HCT116 (cell line): ENCODE measurements at regions not wholly inside any gene's neighbourhood (a gene's known extent, or its start where the extent isn't known, plus 50 kb on each side); places are given as distances from the start of the nearest gene placed in this dataset.

ENCODE experiments used
- EZH2 ChIP-seq: fragments of 200-600 bp; sonication (generic); IDR thresholded peaks from 2 replicates; pipeline ENCODE4 v1.6.1; 2017; ENCODE audit warnings: antibody characterized with exemption, mixed run types
- EZH2phosphoT487 ChIP-seq: fragments of 200-600 bp; IDR thresholded peaks from 2 replicates; pipeline ENCODE4 v1.6.1; 2018; ENCODE audit warnings: antibody characterized with exemption, borderline replicate concordance
- POLR2A ChIP-seq: IDR thresholded peaks from 2 replicates; pipeline ENCODE4 v1.7.0; 2011; ENCODE audit warnings: borderline replicate concordance; ENCODE audit not compliant: insufficient read depth, insufficient read length; ENCODE audit errors: extremely low read depth
- POLR2AphosphoS5 ChIP-seq: IDR thresholded peaks from 2 replicates; pipeline ENCODE4 v1.6.1; 2011; ENCODE audit warnings: mild to moderate bottlenecking, low read depth, low read length, moderate library complexity
- RAD21 ChIP-seq: IDR thresholded peaks from 2 replicates; pipeline ENCODE4 v1.6.1; 2012; ENCODE audit warnings: low read depth, mild to moderate bottlenecking
- SIN3A ChIP-seq: IDR thresholded peaks from 2 replicates; pipeline ENCODE4 v1.6.1; 2012; ENCODE audit warnings: low read depth
- TCF7L2 ChIP-seq: IDR thresholded peaks from 2 replicates; pipeline ENCODE4 v1.7.0; 2011; ENCODE audit warnings: borderline replicate concordance, inconsistent platforms; ENCODE audit not compliant: insufficient read depth, insufficient read length; ENCODE audit errors: extremely low read depth
- YY1 ChIP-seq: IDR thresholded peaks from 2 replicates; pipeline ENCODE4 v1.6.1; 2011; ENCODE audit warnings: low read length, low read depth, moderate library complexity, mild to moderate bottlenecking; ENCODE audit not compliant: insufficient replicate concordance; ENCODE audit errors: extremely low read depth
- TF ChIP-seq, protein P1 (sequence below), 3 experiments: fragments of 200-600 bp in 1 of 3; sonication (generic) in 1 of 3; IDR thresholded peaks in 2 of 3; conservative IDR thresholded peaks in 1 of 3; 2 replicates each; pipeline ENCODE4 v1.5.1; 2012 to 2017; ENCODE audit warnings: low read depth in 2 of 3, low read length in 2 of 3, antibody characterized with exemption in 1 of 3, borderline replicate concordance in 1 of 3, control low read depth in 1 of 3, mild to moderate bottlenecking in 1 of 3, mixed read lengths in 1 of 3, mixed run types in 1 of 3, moderate library complexity in 1 of 3; ENCODE audit not compliant: insufficient read depth in 1 of 3
- TF ChIP-seq, protein P2 (sequence below): IDR thresholded peaks from 2 replicates; pipeline ENCODE4 v1.6.1; 2012
- TF ChIP-seq, protein P3 (sequence below): IDR thresholded peaks from 2 replicates; pipeline ENCODE4 v1.6.1; 2012; ENCODE audit warnings: low read depth

DNA sequence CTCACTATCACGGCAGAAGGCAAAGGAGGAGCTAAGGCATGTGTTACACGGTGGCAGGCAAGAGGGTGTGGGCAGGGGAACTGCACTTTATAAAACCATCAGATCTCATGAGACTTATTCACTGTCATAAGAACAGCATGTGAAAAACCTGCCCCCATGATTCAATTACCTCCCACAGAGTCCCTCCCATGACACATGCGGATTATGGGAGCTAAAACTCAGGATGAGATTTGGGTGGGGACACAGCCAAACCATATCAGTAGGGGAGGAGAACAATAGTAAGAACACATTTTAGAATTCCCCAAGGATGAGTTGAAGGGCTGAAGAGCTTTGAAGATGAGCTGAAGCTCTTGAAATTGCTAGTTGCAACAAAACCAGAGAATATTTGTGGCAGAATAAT lies 287.9 kb downstream of the SMARCA2 start:
- TF ChIP-seq, protein P1, sequence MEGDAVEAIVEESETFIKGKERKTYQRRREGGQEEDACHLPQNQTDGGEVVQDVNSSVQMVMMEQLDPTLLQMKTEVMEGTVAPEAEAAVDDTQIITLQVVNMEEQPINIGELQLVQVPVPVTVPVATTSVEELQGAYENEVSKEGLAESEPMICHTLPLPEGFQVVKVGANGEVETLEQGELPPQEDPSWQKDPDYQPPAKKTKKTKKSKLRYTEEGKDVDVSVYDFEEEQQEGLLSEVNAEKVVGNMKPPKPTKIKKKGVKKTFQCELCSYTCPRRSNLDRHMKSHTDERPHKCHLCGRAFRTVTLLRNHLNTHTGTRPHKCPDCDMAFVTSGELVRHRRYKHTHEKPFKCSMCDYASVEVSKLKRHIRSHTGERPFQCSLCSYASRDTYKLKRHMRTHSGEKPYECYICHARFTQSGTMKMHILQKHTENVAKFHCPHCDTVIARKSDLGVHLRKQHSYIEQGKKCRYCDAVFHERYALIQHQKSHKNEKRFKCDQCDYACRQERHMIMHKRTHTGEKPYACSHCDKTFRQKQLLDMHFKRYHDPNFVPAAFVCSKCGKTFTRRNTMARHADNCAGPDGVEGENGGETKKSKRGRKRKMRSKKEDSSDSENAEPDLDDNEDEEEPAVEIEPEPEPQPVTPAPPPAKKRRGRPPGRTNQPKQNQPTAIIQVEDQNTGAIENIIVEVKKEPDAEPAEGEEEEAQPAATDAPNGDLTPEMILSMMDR (IDR thresholded peaks at IDR 0.05 in 2 of 3, conservative IDR thresholded peaks at IDR 0.05 in 1 of 3; ENCODE audit: borderline replicate concordance in 1 of 3, insufficient read depth in 1 of 3, low read depth in 2 of 3, low read length in 2 of 3), result no peak
- TF ChIP-seq EZH2, result no peak
- TF ChIP-seq, protein P2, sequence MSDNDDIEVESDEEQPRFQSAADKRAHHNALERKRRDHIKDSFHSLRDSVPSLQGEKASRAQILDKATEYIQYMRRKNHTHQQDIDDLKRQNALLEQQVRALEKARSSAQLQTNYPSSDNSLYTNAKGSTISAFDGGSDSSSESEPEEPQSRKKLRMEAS, result no peak
- no peak for TF ChIP-seq EZH2phosphoT487
- TF ChIP-seq TCF7L2, result no peak
- TF ChIP-seq SIN3A, result no peak
- no peak for TF ChIP-seq POLR2A
- no peak for TF ChIP-seq POLR2AphosphoS5
- TF ChIP-seq, protein P3, sequence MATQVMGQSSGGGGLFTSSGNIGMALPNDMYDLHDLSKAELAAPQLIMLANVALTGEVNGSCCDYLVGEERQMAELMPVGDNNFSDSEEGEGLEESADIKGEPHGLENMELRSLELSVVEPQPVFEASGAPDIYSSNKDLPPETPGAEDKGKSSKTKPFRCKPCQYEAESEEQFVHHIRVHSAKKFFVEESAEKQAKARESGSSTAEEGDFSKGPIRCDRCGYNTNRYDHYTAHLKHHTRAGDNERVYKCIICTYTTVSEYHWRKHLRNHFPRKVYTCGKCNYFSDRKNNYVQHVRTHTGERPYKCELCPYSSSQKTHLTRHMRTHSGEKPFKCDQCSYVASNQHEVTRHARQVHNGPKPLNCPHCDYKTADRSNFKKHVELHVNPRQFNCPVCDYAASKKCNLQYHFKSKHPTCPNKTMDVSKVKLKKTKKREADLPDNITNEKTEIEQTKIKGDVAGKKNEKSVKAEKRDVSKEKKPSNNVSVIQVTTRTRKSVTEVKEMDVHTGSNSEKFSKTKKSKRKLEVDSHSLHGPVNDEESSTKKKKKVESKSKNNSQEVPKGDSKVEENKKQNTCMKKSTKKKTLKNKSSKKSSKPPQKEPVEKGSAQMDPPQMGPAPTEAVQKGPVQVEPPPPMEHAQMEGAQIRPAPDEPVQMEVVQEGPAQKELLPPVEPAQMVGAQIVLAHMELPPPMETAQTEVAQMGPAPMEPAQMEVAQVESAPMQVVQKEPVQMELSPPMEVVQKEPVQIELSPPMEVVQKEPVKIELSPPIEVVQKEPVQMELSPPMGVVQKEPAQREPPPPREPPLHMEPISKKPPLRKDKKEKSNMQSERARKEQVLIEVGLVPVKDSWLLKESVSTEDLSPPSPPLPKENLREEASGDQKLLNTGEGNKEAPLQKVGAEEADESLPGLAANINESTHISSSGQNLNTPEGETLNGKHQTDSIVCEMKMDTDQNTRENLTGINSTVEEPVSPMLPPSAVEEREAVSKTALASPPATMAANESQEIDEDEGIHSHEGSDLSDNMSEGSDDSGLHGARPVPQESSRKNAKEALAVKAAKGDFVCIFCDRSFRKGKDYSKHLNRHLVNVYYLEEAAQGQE, result no peak
- no peak for TF ChIP-seq YY1
- TF ChIP-seq RAD21, result no peak
